H1 (cell line): ENCODE measurements at regions not wholly inside any gene's neighbourhood (a gene's known extent, or its start where the extent isn't known, plus 50 kb on each side); places are given as distances from the start of the nearest gene placed in this dataset.

Source experiments
- BRCA1 ChIP-seq: IDR thresholded peaks from 2 replicates; pipeline ENCODE4 v1.6.1; 2012; ENCODE audit warnings: low read depth, low read length, improper control_type of control experiment
- CHD7 ChIP-seq: fragments of 300-600 bp; sonication (generic); IDR thresholded peaks from 2 replicates; pipeline ENCODE4 v1.7.1; 2012; ENCODE audit warnings: low read length, moderate library complexity, mild to moderate bottlenecking, inconsistent platforms; ENCODE audit not compliant: insufficient replicate concordance
- CTCF ChIP-seq, 3 experiments: IDR thresholded peaks; 1 replicate in 2 of 3; 2 replicates in 1 of 3; pipeline versions ENCODE4 v1.5.1 to v1.6.1; 2011; ENCODE audit warnings: low read length in 3 of 3, mild to moderate bottlenecking in 3 of 3, inconsistent platforms in 2 of 3, low read depth in 1 of 3, moderate library complexity in 1 of 3; ENCODE audit not compliant: insufficient read depth in 1 of 3; ENCODE audit errors: control extremely low read depth in 1 of 3
- MAFK ChIP-seq: IDR thresholded peaks from 2 replicates; pipeline ENCODE4 v1.6.1; 2012; ENCODE audit warnings: low read depth, mild to moderate bottlenecking, improper control_type of control experiment, low read length
- PHF8 ChIP-seq: fragments of 200-600 bp; sonication (generic); conservative IDR thresholded peaks from 2 replicates; pipeline ENCODE4 v1.7.1; 2012; ENCODE audit warnings: low read depth, mild to moderate bottlenecking, inconsistent platforms, low read length, moderate library complexity
- SAP30 ChIP-seq: fragments of 300-600 bp; sonication (generic); IDR thresholded peaks from 2 replicates; pipeline ENCODE4 v1.7.1; 2012; ENCODE audit warnings: low read length, moderate library complexity, mild to moderate bottlenecking, inconsistent platforms; ENCODE audit not compliant: insufficient read depth, insufficient replicate concordance
- SP1 ChIP-seq: IDR thresholded peaks from 2 replicates; pipeline ENCODE4 v1.6.1; 2011; ENCODE audit warnings: low read depth, low read length
- SRF ChIP-seq: IDR thresholded peaks from 2 replicates; pipeline ENCODE4 v1.6.1; 2011; ENCODE audit warnings: mild to moderate bottlenecking, low read depth, low read length, moderate library complexity
- TEAD4 ChIP-seq: IDR thresholded peaks from 2 replicates; pipeline ENCODE4 v1.6.1; 2012; ENCODE audit warnings: low read depth, low read length, inconsistent platforms, mixed read lengths

- TF ChIP-seq CHD7 = no peak
- no peak for TF ChIP-seq MAFK
- no peak for TF ChIP-seq BRCA1
- no peak for TF ChIP-seq SRF
- no peak for TF ChIP-seq TEAD4
- no peak for TF ChIP-seq CTCF (IDR thresholded peaks at IDR 0.05; ENCODE audit: control extremely low read depth in 1 of 3, insufficient read depth in 1 of 3, low read depth in 1 of 3, low read length in 3 of 3)
- no peak for TF ChIP-seq SAP30
- TF ChIP-seq PHF8 = no peak
- no peak for TF ChIP-seq SP1
These were observed 914.3 kb upstream of the ARPP21 start (continued) for GRCh38 chr3:34724916-34725499.
